Ovary (tissue), 7 donors: ENCODE measurements at regions not wholly inside any gene's neighbourhood (a gene's known extent, or its start where the extent isn't known, plus 50 kb on each side); places are given as distances from the start of the nearest gene placed in this dataset.

Source experiments
- DNase-seq, 5 donors: peaks; one replicate each; pipeline ENCODE4 v3.0.0-alpha.2; 2019 to 2020
- H3K27ac ChIP-seq, 2 donors: fragments of 200-600 bp; one replicate each; pipeline versions ENCODE4 v1.5.1 to v1.8.0; 2019 to 2022
- H3K27me3 ChIP-seq: fragments of 200-600 bp; one replicate; pipeline ENCODE4 v1.8.0; 2022
- H3K36me3 ChIP-seq: fragments of 200-600 bp; sonication (generic); one replicate; pipeline ENCODE4 v1.5.1; 2019
- H3K4me1 ChIP-seq: one replicate; pipeline ENCODE4 v1.8.1; 2013; ENCODE audit warnings: mild to moderate bottlenecking, moderate library complexity; ENCODE audit not compliant: insufficient read depth
- H3K4me3 ChIP-seq: fragments of 200-600 bp; sonication (generic); one replicate; pipeline ENCODE4 v1.5.1; 2017
- H3K9me3 ChIP-seq, 2 donors: fragments of 200-600 bp in 1 of 2; sonication (generic) in 1 of 2; one replicate each; pipeline versions ENCODE4 v1.5.1 to v1.8.1; 2013 to 2019; ENCODE audit warnings: mild to moderate bottlenecking in 1 of 2, moderate library complexity in 1 of 2
- EP300 ChIP-seq: sonication (generic); formaldehyde crosslinking; IDR thresholded peaks from one replicate; pipeline ENCODE4 v1.6.1; 2017; ENCODE audit warnings: antibody characterized with exemption
- POLR2A ChIP-seq: fragments of 450-650 bp; IDR thresholded peaks from one replicate; pipeline ENCODE4 v1.6.1; 2017; ENCODE audit warnings: antibody characterized with exemption, mild to moderate bottlenecking, moderate library complexity
- WGBS, 3 donors: extraction: QIAGEN DNeasy Blood & Tissue Kit in 1 of 3; methylation state at CpG; one replicate each; pipeline versions ENCODE4 v1.1.5 to v1.1.7; 2013 to 2017; 5-methylcytosine and 5-hydroxymethylcytosine counted together
- intact Hi-C, 4 donors: fragments of 100-400 bp; cut with DNase I; formaldehyde crosslinking; loops; one replicate each; pipeline versions ENCODE4 v1.11.0 to v1.15.1; 2022 to 2023
- TF ChIP-seq, protein P1 (sequence below), 3 donors: fragments of 450-650 bp in 2 of 3; fragments of 200-600 bp in 1 of 3; IDR thresholded peaks; one replicate each; pipeline versions ENCODE4 v1.5.1 to v1.8.0; 2016 to 2022; ENCODE audit warnings: antibody characterized with exemption in 3 of 3, mild to moderate bottlenecking in 1 of 3
- donor health status: DM: no; HTN: no; CAD: no; lungs with moderate emphysema.
- donor health status: DM: no; HTN: no; CAD: no.
- donor health status: Bipolar disorder and iron deficiency.
- donor health status: DM: no; HTN: no; CAD: no.
- donor health status: DM: yes; HTN: yes; CAD: no.

DNA sequence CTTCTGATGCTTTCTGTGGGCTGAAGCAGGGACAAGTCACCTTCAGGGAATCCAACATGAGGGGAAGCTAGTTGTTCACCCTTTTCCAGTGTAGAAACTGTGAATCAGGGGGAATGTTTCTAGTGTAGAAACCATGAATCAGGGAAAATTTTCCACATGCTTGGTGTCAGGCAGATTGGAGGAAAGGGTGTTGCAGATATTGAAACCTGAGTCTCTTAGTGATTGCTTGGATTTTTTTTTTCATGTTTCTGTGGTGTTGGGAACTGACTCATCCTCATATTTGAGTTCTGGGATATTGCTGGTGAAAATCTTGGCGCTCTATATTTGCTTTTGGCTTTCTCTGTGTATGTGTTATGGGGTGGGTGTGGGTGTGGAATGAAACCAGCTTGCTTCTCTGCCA, 144.5 kb upstream of the FBXO33 start:
- no peak for DNase-seq
- H3K4me3 ChIP-seq: no peak overlapping the region
- no peaks in the 10 kb centered on the region for H3K27me3 ChIP-seq
- TF ChIP-seq POLR2A (no peak), EP300 (no peak)
- TF ChIP-seq, protein P1, sequence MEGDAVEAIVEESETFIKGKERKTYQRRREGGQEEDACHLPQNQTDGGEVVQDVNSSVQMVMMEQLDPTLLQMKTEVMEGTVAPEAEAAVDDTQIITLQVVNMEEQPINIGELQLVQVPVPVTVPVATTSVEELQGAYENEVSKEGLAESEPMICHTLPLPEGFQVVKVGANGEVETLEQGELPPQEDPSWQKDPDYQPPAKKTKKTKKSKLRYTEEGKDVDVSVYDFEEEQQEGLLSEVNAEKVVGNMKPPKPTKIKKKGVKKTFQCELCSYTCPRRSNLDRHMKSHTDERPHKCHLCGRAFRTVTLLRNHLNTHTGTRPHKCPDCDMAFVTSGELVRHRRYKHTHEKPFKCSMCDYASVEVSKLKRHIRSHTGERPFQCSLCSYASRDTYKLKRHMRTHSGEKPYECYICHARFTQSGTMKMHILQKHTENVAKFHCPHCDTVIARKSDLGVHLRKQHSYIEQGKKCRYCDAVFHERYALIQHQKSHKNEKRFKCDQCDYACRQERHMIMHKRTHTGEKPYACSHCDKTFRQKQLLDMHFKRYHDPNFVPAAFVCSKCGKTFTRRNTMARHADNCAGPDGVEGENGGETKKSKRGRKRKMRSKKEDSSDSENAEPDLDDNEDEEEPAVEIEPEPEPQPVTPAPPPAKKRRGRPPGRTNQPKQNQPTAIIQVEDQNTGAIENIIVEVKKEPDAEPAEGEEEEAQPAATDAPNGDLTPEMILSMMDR (IDR thresholded peaks at IDR 0.05): no peak
- no peaks in the 10 kb centered on the region for H3K36me3 ChIP-seq
- 85 to 97% (median 92%) methylated on average over 1 of the region's 1 CpG for WGBS, 3 donors
- intact Hi-C loops: no loop called here
- H3K9me3 ChIP-seq: no peaks in the 10 kb centered on the region
- no peaks in the 10 kb centered on the region for H3K4me1 ChIP-seq
- H3K27ac ChIP-seq: no peak overlapping the region

DNA sequence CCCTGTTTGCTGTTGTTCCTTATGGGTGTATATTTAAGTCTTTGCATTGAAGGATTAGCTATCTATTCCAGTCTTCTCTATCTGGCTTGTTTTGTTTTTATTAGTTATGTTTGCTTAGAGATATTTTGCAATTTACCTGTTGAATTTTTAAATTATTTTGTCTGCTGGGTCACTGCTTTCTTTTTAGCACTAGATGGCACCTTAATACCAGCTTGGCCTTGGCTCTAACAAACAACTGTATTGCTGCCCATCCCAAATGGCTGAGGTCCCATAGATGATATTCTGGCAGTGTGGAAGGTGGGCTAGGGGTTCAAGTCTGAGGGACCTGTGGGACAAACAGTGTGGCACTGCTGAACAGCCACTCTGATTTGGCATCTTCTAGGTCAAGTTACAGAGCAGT, 144.0 kb upstream of the FBXO33 start:
- no peak for DNase-seq
- Histone ChIP-seq H3K4me1 (no peaks in the 10 kb centered on the region), H3K27me3 (no peaks in the 10 kb centered on the region), H3K27ac (no peak overlapping the region), H3K9me3 (no peaks in the 10 kb centered on the region), H3K4me3 (no peak overlapping the region), H3K36me3 (no peaks in the 10 kb centered on the region)
- TF ChIP-seq, protein P1 (IDR thresholded peaks at IDR 0.05): no peak
- TF ChIP-seq POLR2A: no peak
- TF ChIP-seq EP300: no peak
- intact Hi-C loops: no loop called here

- TF ChIP-seq EP300 (no peak), POLR2A (no peak)
- TF ChIP-seq, protein P1 (IDR thresholded peaks at IDR 0.05): no peak
- 22 to 32% (median 28%) methylated on average over 4 of the region's 4 CpGs for WGBS, 3 donors
- Histone ChIP-seq H3K27me3 (no peaks in the 10 kb centered on the region), H3K36me3 (no peaks in the 10 kb centered on the region), H3K4me3 (no peak overlapping the region), H3K4me1 (no peaks in the 10 kb centered on the region), H3K27ac (no peak overlapping the region), H3K9me3 (no peaks in the 10 kb centered on the region)
- intact Hi-C loops: no loop called here
- no peak for DNase-seq
These were observed 136.7 kb upstream of the FBXO33 start for GRCh38 chr14:39568809-39569538.

- no peak overlapping the region for H3K4me3 ChIP-seq
- no peaks in the 10 kb centered on the region for H3K27me3 ChIP-seq
- 51 to 64% (median 52%) methylated on average over 2 of the region's 2 CpGs for WGBS, 3 donors
- H3K9me3 ChIP-seq: no peaks in the 10 kb centered on the region
- TF ChIP-seq, protein P1 (IDR thresholded peaks at IDR 0.05): no peak
- TF ChIP-seq POLR2A: no peak
- TF ChIP-seq EP300: no peak
- intact Hi-C loops: no loop called here
- H3K27ac ChIP-seq: no peak overlapping the region
- no peak for DNase-seq
- H3K36me3 ChIP-seq: no peaks in the 10 kb centered on the region
- H3K4me1 ChIP-seq: no peaks in the 10 kb centered on the region
These were observed 134.6 kb upstream of the FBXO33 start for GRCh38 chr14:39566795-39567194.
